ENCODE measurements at regions not wholly inside any gene's neighbourhood (a gene's known extent, or its start where the extent isn't known, plus 50 kb on each side); places are given as distances from the start of the nearest gene placed in this dataset.

GRCh38 chr20:4457566-4458543, 208.8 kb upstream of the ADRA1D start:
- peak; percentile 78 for FAIRE-seq
- H3K4me1 ChIP-seq, result peaks cover 8% of the 10 kb centered on the region
- DNase-seq (ENCODE audit: low read depth in 1 of 2, low spot score in 1 of 2), result peak in 1 of 2 experiments; percentile 26

GRCh38 chr20:4455996-4456395, 206.9 kb upstream of the ADRA1D start:
- ATAC-seq (no peak), DNase-seq (ENCODE audit: low read depth in 1 of 2, low spot score in 1 of 2) (no peak), FAIRE-seq (no peak)
- H3K27ac ChIP-seq, result no peak overlapping the region
- WGBS (ENCODE audit: missing lambda C conversion rate), result 79% methylated on average over 4 of the region's 4 CpGs
- ChIA-PET POLR2A (no interaction called here), CTCF (no interaction called here)
- no peaks in the 10 kb centered on the region for H3K9me3 ChIP-seq
- no peak overlapping the region for H3K4me3 ChIP-seq
- H3K4me1 ChIP-seq, result peaks cover 13% of the 10 kb centered on the region
- TF ChIP-seq CBX2 (IDR thresholded peaks at IDR 0.05; ENCODE audit: borderline replicate concordance, low read depth) (no peak), MAZ (IDR thresholded peaks at IDR 0.05; ENCODE audit: borderline replicate concordance, low read depth, low read length) (no peak), FOSB (CRISPR knock-in tag; IDR thresholded peaks at IDR 0.05) (no peak)
- H3K4me2 ChIP-seq, result no peak overlapping the region

More at GRCh38 chr20:4457566-4458543, 208.8 kb upstream of the ADRA1D start:
- 48% methylated on average over 2 of the region's 2 CpGs for WGBS (ENCODE audit: missing lambda C conversion rate)
- TF ChIP-seq FOSL2 (IDR thresholded peaks at IDR 0.05) (no peak), FOSL2 (CRISPR knock-in tag; IDR thresholded peaks at IDR 0.05) (peak; percentile 69), USF2 (IDR thresholded peaks at IDR 0.05) (no peak)
- peak; percentile 38 to 47; a peak in 4 of 6 replicates for ATAC-seq
- H3K9me3 ChIP-seq, result no peaks in the 10 kb centered on the region
- ChIA-PET CTCF (interaction anchor here (1.1 kb wide), 1 partner anchor 11 kb away, joined by 4 read pairs; no protein-coding TSS in a partner anchor), POLR2A (no interaction called here)
- peak overlapping the region; percentile 5; the same call in 1 of the 3 replicates for H3K4me2 ChIP-seq
- peak overlapping the region in 1 of 2 experiments; percentile 36; a peak in 2 of 6 replicates for H3K27ac ChIP-seq
- H3K4me3 ChIP-seq, result no peak overlapping the region

- Histone ChIP-seq H3K4me3 (no peak overlapping the region), H3K4me1 (peaks cover 13% of the 10 kb centered on the region), H3K4me2 (no peak overlapping the region), H3K9me3 (no peaks in the 10 kb centered on the region), H3K27ac (no peak overlapping the region)
- DNase-seq (ENCODE audit: low read depth in 1 of 2, low spot score in 1 of 2) (no peak), ATAC-seq (no peak), FAIRE-seq (peak; percentile 46)
- CTCF ChIA-PET, result interaction anchor here (0.5 to 0.6 kb wide), 2 partner anchors 265 to 1498 kb away, joined by 3 read pairs; no protein-coding TSS in a partner anchor
- TF ChIP-seq POLR2A (IDR thresholded peaks at IDR 0.05; ENCODE audit: low read length), result no peak
- no peak for TF ChIP-seq REST (IDR thresholded peaks at IDR 0.05)
- TF ChIP-seq USF2 (IDR thresholded peaks at IDR 0.05), result no peak
- no peak for TF ChIP-seq NR3C1 (IDR thresholded peaks at IDR 0.05)
- no peak for TF ChIP-seq HOXB13 (CRISPR knock-in tag; IDR thresholded peaks at IDR 0.05; ENCODE audit: low read depth)
- TF ChIP-seq PHF8 (IDR thresholded peaks at IDR 0.05; ENCODE audit: borderline replicate concordance, low read depth), result no peak
- TF ChIP-seq EP300 (IDR thresholded peaks at IDR 0.05), result no peak
- TF ChIP-seq CTCF (IDR thresholded peaks at IDR 0.05), result no peak
- TF ChIP-seq NPAS2 (CRISPR knock-in tag; IDR thresholded peaks at IDR 0.05; ENCODE audit: borderline replicate concordance), result no peak
- WGBS (ENCODE audit: missing lambda C conversion rate), result 65% methylated on average over 1 of the region's 1 CpG
- POLR2A ChIA-PET, result no interaction called here
These were observed 206.2 kb upstream of the ADRA1D start for GRCh38 chr20:4455301-4455701.

Measured in A549 (cell line).